ENCODE measurements at regions not wholly inside any gene's neighbourhood (a gene's known extent, or its start where the extent isn't known, plus 50 kb on each side); places are given as distances from the start of the nearest gene placed in this dataset.

DNA sequence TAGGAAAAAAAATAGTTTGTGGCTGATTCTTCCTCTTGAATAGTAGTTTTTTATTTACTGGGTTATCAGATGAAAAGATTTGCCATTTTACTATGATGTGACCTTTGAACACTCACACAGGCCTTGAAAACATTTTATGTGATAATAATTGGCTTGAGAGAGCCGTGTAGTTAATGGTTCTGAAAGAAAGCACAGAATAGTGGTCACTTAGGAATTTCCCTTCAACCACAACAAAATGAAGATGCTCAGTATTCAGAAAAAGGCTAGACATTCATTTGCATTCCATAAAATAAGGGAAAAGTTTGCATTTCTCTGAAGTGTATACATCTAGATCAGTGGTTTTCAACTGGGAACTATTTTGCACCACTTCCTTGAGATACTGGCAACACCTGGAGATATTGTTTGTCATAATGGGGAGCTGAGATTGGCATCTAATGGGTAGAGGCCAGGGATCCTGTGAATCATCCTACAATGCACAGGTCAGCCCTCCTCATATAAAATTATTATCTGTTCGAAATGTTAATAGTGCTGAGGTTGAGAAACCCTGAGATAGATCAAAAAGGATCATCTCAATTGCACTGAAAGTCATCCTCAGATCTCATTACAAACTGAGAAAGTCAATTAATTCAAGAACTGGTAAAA is 446.4 kb upstream of the CCNG1 start:
- Histone ChIP-seq H3K14ac (ENCODE audit: insufficient read depth, low read length) (no peak overlapping the region), H3T11ph (ENCODE audit: low read length) (no peak overlapping the region), H4K91ac (ENCODE audit: insufficient read length, low read depth, low read length) (no peak overlapping the region), H2AFZ (ENCODE audit: low read length) (no peak overlapping the region), H3K4me2 (ENCODE audit: insufficient read depth, insufficient read length, low read length) (no peak overlapping the region), H2BK120ac (ENCODE audit: low read depth, low read length, poor library complexity, severe bottlenecking) (no peak overlapping the region), H3K56ac (ENCODE audit: insufficient read length, low read depth, low read length) (no peak overlapping the region), H3K27ac (ENCODE audit: insufficient read length, low read depth, low read length) (no peak overlapping the region), H3K4ac (ENCODE audit: low read depth, low read length) (no peak overlapping the region), H3K23ac (ENCODE audit: insufficient read length, low read depth, low read length) (no peak overlapping the region), H2BK20ac (ENCODE audit: low read depth, low read length, poor library complexity, severe bottlenecking) (no peak overlapping the region), H3K18ac (ENCODE audit: insufficient read length, low read depth, low read length) (no peak overlapping the region), H4K5ac (ENCODE audit: insufficient read length, low read depth, low read length) (no peak overlapping the region), H4K20me1 (ENCODE audit: control insufficient read depth, insufficient read depth, insufficient read length) (no peaks in the 10 kb centered on the region), H4K8ac (replicated peaks; ENCODE audit: insufficient read length, low read depth, low read length) (no peak overlapping the region), H3K9me3 (ENCODE audit: control insufficient read depth, low read depth, low read length) (no peaks in the 10 kb centered on the region), H2BK12ac (ENCODE audit: insufficient read length, low read depth, low read length) (no peak overlapping the region), H2BK5ac (ENCODE audit: insufficient read length, low read length) (no peak overlapping the region), H3K23me2 (ENCODE audit: insufficient read length, low read depth, low read length, poor library complexity, severe bottlenecking) (no peaks in the 10 kb centered on the region), H3K27me3 (ENCODE audit: insufficient read depth, low read length) (no peaks in the 10 kb centered on the region), H3K4me1 (ENCODE audit: insufficient read depth, low read length) (no peaks in the 10 kb centered on the region), H3K9ac (ENCODE audit: extremely low read depth, insufficient read length, low read length) (no peak overlapping the region), H3K79me1 (ENCODE audit: insufficient read depth, low read depth, low read length, poor library complexity, severe bottlenecking) (no peaks in the 10 kb centered on the region), H2AK5ac (ENCODE audit: insufficient read length, low read length) (no peak overlapping the region), H3K79me2 (ENCODE audit: insufficient read depth, low read length) (no peaks in the 10 kb centered on the region), H2BK15ac (ENCODE audit: low read depth, low read length) (no peak overlapping the region)
- no peaks in the 10 kb centered on the region for H3K9me3 Mint-ChIP-seq
- no peaks in the 10 kb centered on the region for H3K36me3 Mint-ChIP-seq (ENCODE audit: insufficient read depth in 1 of 3, low read depth in 3 of 3)
- H3K27ac Mint-ChIP-seq: no peak overlapping the region
- DNase-seq: no peak
- H3K4me1 Mint-ChIP-seq: no peaks in the 10 kb centered on the region
- H3K27me3 Mint-ChIP-seq (ENCODE audit: low read depth): no peaks in the 10 kb centered on the region
- TF ChIP-seq, protein P1, sequence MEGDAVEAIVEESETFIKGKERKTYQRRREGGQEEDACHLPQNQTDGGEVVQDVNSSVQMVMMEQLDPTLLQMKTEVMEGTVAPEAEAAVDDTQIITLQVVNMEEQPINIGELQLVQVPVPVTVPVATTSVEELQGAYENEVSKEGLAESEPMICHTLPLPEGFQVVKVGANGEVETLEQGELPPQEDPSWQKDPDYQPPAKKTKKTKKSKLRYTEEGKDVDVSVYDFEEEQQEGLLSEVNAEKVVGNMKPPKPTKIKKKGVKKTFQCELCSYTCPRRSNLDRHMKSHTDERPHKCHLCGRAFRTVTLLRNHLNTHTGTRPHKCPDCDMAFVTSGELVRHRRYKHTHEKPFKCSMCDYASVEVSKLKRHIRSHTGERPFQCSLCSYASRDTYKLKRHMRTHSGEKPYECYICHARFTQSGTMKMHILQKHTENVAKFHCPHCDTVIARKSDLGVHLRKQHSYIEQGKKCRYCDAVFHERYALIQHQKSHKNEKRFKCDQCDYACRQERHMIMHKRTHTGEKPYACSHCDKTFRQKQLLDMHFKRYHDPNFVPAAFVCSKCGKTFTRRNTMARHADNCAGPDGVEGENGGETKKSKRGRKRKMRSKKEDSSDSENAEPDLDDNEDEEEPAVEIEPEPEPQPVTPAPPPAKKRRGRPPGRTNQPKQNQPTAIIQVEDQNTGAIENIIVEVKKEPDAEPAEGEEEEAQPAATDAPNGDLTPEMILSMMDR (conservative IDR thresholded peaks at IDR 0.05): no peak
- no CpG with 5 or more reads among the region's 2 CpGs for WGBS (ENCODE audit: extremely low coverage, insufficient read length, low lambda C conversion rate)
- H3K4me3 Mint-ChIP-seq: no peak overlapping the region
